GM12801 (cell line): ENCODE measurements at regions not wholly inside any gene's neighbourhood (a gene's known extent, or its start where the extent isn't known, plus 50 kb on each side); places are given as distances from the start of the nearest gene placed in this dataset.

ENCODE experiments used
- CTCF ChIP-seq: IDR thresholded peaks from one replicate; pipeline ENCODE4 v1.5.1; 2011; ENCODE audit warnings: control low read depth; ENCODE audit not compliant: insufficient read length; ENCODE audit errors: extremely low read depth

GRCh38 chr12:126396536-126396935, 1331.3 kb downstream of the AACS start:
- TF ChIP-seq CTCF = no peak

- TF ChIP-seq CTCF = no peak
Measured at GRCh38 chr12:126397071-126397581, 1331.9 kb downstream of the AACS start.

GRCh38 chr12:126397660-126398059, 1332.4 kb downstream of the AACS start:
- TF ChIP-seq CTCF = no peak

- no peak for TF ChIP-seq CTCF
Measured at GRCh38 chr12:126400831-126401230, 1335.6 kb downstream of the AACS start.

- TF ChIP-seq CTCF = no peak
Measured at GRCh38 chr12:126404293-126404881, 1339.2 kb downstream of the AACS start.

GRCh38 chr12:126418400-126418799, 1353.2 kb downstream of the AACS start:
- no peak for TF ChIP-seq CTCF

GRCh38 chr12:126419131-126419530, 1353.9 kb downstream of the AACS start:
- TF ChIP-seq CTCF = no peak

GRCh38 chr12:126424696-126425095, 1359.5 kb downstream of the AACS start:
- no peak for TF ChIP-seq CTCF
